HG03571 (cell line): ENCODE measurements at regions not wholly inside any gene's neighbourhood (a gene's known extent, or its start where the extent isn't known, plus 50 kb on each side); places are given as distances from the start of the nearest gene placed in this dataset.
"Not testable (repeated sequence)": the region's sequence is repeated elsewhere in the genome, so short reads cannot be mapped to it uniquely, and the experiment has no call there.

Source experiments
- ATAC-seq: cut with Tn5 transposase; IDR thresholded peaks from one replicate; pipeline ENCODE4 v1.9.1; 2021; ENCODE audit not compliant: unreplicated experiment

- no peak for ATAC-seq
Measured at GRCh38 chr2:161044921-161045320, 115.3 kb upstream of the TANK start.

DNA sequence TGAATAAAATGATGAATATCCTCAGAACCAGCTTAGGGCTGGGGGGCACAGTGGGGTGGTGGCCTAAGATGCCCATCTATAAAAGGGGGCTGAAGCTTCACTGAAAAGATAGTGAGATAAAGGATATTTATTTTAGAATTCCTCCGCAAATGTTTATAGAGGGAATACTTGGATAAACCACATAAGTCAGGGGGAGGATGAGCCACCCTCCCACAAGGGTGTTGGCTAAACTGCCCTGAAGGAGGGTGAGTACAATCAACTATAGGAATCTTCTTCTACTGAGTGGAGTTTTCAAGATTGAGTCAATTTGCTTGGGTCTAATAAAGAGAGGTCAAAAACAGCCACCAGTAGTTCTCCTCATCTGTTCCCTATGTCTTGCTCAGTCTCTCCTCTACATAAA is 114.5 kb upstream of the TANK start:
- ATAC-seq: no peak

- ATAC-seq: no peak
Measured at GRCh38 chr2:161046876-161047275, 113.4 kb upstream of the TANK start.

- no peak for ATAC-seq
Measured at GRCh38 chr2:161048317-161048716, 111.9 kb upstream of the TANK start.

DNA sequence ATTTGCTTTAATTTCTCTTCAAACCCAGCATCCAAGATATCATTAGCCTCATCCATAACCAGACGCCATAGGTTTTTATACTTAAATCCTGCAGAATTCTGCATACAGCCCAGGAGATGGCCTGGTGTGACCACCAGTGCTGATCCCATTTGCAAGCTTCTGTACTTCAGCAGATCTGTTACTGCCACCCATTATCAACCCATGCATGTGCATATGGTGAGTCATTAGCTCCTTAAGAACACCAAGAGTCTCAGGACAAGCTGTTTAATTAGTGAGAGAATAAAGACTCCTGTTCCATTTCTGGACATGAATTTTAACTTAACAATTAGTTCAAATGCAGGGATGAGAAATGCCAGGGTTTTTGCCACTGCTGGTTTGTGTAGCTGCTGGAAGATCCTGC is 110.7 kb upstream of the TANK start:
- ATAC-seq: no peak

GRCh38 chr2:161052214-161052613 is 108.0 kb upstream of the TANK start:
- ATAC-seq: no peak

DNA sequence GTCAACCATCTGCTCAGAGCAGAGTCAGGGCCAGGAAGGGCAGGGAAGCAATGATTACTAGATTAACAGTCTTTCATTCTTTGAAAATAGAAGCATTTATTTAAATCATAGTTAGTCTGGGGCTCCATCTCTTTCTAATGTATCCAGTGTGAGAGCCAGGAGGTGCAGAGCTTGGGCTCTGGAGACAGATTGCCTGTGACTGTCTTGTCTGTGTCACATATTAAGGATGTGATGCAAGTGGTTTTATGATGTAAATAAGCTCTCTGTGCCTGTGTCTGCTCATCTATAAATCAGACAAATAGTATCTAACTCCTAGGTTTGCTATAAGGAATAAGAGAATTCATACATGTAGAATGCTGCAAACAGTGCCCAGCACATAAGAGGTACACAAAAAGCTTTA is 104.9 kb upstream of the TANK start:
- no peak for ATAC-seq

DNA sequence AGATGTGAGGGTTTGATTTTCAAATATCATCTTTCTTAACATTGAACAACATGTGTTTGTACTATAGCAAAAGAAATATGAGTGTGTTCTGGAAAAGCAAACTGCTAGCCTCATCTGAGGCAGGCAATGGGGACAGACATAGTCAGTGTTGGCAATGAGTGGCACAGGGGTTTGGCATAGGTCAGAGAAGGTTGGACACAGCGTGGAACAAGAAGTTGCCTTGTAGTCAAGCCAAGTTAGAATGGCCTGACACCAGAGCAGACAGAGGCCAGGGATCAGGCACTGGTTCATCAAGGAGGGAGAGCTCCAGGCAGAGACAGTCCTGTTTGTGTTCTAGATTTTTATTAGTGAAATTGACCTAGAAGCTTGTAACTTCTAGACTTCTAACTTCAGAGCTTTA is 100.8 kb upstream of the TANK start:
- no peak for ATAC-seq

DNA sequence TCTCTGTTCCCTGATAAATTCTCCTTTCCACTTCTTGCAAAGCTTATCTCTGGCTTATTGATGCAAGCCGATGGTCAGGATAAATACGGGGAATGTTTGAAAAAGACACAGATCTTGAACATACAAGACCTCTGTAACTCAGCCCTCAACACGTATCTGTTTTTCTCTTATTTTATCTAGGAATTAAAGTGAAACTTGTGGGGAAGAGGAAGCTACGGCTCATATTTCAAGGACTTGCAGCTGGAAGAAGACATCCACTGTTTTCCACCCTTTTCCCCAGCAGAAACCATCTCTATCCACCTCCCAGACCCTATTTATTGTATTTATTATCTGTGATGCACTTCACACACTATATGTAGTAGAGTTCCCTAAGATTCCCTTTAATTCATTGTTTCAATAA is 98.4 kb upstream of the TANK start:
- no peak for ATAC-seq

- ATAC-seq: peak; percentile 93
Measured at GRCh38 chr2:161063157-161063945, 96.9 kb upstream of the TANK start.

DNA sequence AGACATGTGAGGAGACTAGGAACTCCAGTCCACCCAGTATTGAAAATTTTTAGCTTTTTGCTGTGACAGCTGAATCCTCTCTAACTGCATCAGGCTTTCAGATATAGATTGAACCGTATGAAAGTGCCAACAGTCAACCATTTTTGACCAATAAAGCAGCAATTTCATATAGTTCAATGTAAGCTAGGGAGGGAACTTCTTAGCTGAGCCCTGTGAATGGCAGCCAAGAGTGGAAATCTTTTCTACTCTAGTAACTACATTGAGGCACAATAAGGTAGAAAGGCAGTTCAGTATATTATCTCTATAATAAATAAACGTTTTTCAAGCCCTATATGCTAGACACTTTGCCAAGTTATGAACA is 96.3 kb upstream of the TANK start:
- ATAC-seq: peak; percentile 33

- no peak for ATAC-seq
Measured at GRCh38 chr2:161067846-161068350, 92.3 kb upstream of the TANK start.

- ATAC-seq: no peak
Measured at GRCh38 chr2:161068670-161069069, 91.6 kb upstream of the TANK start.

DNA sequence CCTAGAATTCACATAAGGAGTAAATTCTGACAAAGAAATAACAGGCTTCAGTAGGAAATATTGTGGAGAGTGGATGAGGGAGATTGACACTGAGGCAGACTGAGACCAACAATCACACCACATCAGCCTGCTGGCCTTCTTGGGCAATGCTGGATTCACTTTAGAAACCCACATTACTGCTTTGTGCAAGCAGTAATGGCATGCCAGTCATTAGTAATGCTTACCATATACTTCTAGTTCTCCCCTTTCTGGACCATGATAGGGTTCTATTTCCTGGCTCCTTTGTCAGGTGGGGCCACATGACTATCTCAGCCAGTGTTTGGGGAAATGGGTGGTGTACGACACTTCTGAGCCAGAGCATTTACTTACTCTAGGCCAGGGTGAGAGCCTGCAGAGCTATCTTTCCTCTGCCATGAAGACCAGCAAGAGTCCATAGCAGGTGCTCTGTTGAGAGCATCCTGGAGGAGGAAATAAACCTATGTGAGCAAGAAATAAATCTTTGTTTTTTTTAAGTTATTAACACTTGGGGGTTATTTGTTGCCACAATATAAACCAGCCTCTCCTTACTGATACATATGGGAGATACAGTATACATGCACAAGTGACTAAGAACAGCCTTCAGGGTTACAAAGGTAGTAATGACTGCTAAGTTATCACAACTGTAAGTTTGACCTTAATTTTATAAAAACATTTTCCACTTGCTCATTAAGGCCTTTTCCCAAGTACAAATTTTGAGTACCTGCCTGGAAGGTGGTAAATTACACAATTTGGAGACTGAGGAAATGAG is 89.3 kb upstream of the TANK start:
- no peak for ATAC-seq

GRCh38 chr2:161072436-161072835 is 87.8 kb upstream of the TANK start:
- not testable (repeated sequence) for ATAC-seq

DNA sequence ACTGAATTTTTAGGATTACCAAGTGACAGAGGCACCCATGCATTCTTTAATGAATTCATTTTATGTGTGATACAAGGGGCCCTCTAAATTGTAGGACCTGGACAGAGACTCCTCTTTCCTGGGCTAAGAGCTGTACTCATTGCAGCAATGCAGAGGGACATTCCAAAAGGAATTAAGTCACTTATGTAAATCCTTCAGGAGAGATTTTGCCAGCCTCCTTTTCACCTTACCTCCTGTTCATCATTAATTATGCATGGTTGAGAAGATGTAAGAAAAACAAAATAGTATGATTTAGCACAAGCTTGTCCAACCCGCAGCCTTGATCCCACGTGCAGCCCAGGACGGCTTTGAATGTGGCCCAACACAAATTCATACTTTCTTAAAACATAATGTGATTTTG is 84.5 kb upstream of the TANK start:
- no peak for ATAC-seq

- ATAC-seq: no peak
Measured at GRCh38 chr2:161076936-161077335, 83.3 kb upstream of the TANK start.

- ATAC-seq: peak; percentile 95
Measured at GRCh38 chr2:161077367-161078210, 82.6 kb upstream of the TANK start.

GRCh38 chr2:161078211-161078539 is 82.1 kb upstream of the TANK start:
- no peak for ATAC-seq

DNA sequence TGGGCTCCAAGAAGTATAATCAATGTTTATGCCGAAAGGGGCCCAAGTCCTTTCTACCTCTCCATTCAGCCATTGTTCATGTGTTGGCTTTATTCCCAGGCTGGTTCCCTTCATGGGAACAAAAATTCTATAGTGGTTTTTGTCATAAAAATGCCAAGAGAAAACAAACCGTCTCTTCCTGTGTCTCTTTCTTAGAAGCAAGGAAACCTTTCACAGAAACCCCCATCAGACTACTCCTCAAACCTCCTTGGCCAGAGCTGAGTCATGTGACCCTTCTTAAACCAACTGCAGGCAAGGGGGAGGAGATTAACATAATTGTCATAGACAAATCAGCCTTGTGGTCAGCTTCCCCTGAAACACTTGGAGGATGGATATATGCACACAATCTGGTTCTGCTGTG is 75.1 kb upstream of the TANK start:
- no peak for ATAC-seq

DNA sequence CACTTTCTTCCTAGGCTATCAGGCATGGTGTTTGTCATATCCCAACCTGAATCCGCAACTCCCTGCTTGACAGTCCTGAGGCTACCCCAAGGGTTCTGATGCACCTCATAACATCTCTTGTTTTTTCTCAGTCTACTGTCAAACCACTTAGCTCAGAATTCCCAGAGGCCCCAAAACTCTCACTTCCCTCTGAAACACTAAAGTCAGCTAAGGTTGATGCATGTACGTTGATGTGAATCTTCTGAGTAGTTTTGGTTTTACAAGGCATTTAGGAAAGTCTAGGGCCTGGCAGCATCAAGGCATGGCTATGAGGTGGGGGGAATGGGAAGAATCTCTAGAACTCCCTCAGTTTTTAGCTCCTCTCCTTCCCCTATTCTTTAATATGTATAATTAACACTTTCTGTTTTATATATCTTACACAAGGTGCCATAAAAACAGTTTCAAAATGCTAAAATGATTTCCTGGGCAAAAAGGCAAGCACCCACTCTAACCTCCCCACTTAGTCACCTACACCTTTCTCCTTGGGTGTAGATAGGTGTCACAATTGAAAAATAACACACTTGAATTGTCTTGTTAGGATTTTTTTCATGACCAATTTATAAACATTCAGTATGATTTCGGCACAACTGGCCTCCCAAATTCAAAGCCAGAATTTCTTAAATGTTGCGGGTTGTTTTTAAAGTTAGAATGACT is 71.4 kb upstream of the TANK start:
- peak; percentile 84 for ATAC-seq
